ENCODE measurements at regions not wholly inside any gene's neighbourhood (a gene's known extent, or its start where the extent isn't known, plus 50 kb on each side); places are given as distances from the start of the nearest gene placed in this dataset.

DNA sequence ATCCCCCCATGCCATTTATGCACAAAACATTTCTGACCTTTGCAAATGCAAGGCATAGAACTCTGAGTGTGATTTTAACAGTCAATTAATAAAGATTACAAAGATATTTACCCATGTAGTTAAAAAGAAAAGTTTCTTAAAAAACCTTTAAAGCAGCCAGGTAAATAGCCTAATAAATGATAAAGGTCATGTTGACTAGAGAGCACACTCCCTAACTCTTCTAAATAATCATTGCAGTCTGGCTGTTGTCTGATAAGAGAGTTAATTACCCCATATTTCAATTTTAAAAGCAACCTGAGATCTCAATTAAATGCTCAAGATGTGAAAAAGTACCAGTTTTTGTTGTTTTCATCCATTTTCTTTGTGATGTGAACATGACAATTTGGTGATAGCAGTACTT, 291.5 kb upstream of the SMIM31 start:
- POLR2A ChIA-PET, result no interaction called here

DNA sequence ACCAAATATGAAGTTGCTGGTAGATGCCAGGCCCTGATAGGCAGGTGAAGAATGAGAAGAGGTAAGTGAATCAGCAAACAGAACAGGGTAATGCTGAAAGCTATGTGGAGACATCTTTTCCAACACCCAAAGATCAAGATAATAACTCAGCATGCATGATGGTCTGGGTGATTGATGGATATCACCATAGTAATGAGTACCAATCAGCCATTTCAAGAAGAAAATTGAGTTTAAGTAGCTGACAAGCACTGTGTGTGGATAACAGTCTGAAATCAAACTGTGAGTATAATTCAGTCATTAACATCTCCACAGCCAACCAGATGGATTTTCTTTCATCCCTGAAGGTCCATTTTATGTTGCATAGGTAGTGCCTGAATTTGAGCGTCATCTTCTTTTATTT, 289.6 kb upstream of the SMIM31 start:
- Histone ChIP-seq H3K4me3 (ENCODE audit: control insufficient read depth in 1 of 7, extremely low read depth in 1 of 7, insufficient read depth in 4 of 7, low read depth in 2 of 7, low read length in 6 of 7) (no peak overlapping the region), H3K4me1 (ENCODE audit: control extremely low read depth in 1 of 4, control insufficient read depth in 4 of 4, insufficient read depth in 4 of 4, low read length in 3 of 4) (no peaks in the 10 kb centered on the region), H3K27me3 (replicated peaks in 2 of 5; ENCODE audit: control insufficient read depth in 4 of 5, insufficient read depth in 5 of 5, low read length in 4 of 5) (no peaks in the 10 kb centered on the region), H3K36me3 (ENCODE audit: control insufficient read depth in 4 of 4, insufficient read depth in 4 of 4, low read length in 3 of 4) (no peaks in the 10 kb centered on the region), H3K27ac (ENCODE audit: insufficient read depth in 1 of 2, low read depth in 1 of 2, low read length in 2 of 2, poor library complexity in 1 of 2, severe bottlenecking in 2 of 2) (no peak overlapping the region), H3K9me3 (ENCODE audit: control extremely low read depth in 1 of 5, control insufficient read depth in 4 of 5, insufficient read depth in 2 of 5, low read depth in 1 of 5, low read length in 4 of 5) (no peaks in the 10 kb centered on the region)
- 80% methylated on average over 1 of the region's 1 CpG for WGBS (ENCODE audit: insufficient coverage)
- ChIA-PET CTCF (no interaction called here), POLR2A (no interaction called here)
- no peak for DNase-seq

More for the DNA sequence above, 291.5 kb upstream of the SMIM31 start:
- Histone ChIP-seq H3K27me3 (replicated peaks in 2 of 5; ENCODE audit: control insufficient read depth in 4 of 5, insufficient read depth in 5 of 5, low read length in 4 of 5) (no peaks in the 10 kb centered on the region), H3K4me1 (ENCODE audit: control extremely low read depth in 1 of 4, control insufficient read depth in 4 of 4, insufficient read depth in 4 of 4, low read length in 3 of 4) (no peaks in the 10 kb centered on the region), H3K36me3 (ENCODE audit: control insufficient read depth in 4 of 4, insufficient read depth in 4 of 4, low read length in 3 of 4) (no peaks in the 10 kb centered on the region), H3K27ac (ENCODE audit: insufficient read depth in 1 of 2, low read depth in 1 of 2, low read length in 2 of 2, poor library complexity in 1 of 2, severe bottlenecking in 2 of 2) (no peak overlapping the region), H3K9me3 (ENCODE audit: control extremely low read depth in 1 of 5, control insufficient read depth in 4 of 5, insufficient read depth in 2 of 5, low read depth in 1 of 5, low read length in 4 of 5) (no peaks in the 10 kb centered on the region), H3K4me3 (ENCODE audit: control insufficient read depth in 1 of 7, extremely low read depth in 1 of 7, insufficient read depth in 4 of 7, low read depth in 2 of 7, low read length in 6 of 7) (no peak overlapping the region)
- DNase-seq, result no peak
- CTCF ChIA-PET, result no interaction called here

DNA sequence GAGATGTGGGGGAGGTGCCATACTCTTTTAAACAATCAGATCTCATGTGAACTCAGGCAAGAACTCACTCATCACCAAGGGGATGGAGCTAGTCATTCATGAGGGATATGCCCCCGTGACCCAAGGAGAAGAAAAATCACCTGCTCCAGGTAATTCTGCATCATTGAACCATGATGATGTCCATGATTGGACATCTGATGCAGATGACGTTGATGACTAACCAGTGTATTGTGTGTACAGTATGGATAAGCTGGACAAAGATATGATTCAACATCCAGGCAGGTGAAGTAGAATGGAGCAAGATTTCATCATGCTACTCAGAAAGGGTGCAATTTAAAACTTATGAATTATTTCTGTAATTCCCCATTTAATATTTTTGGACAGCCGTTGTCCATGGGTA, 286.4 kb upstream of the SMIM31 start:
- H3K36me3 ChIP-seq (ENCODE audit: control insufficient read depth in 4 of 4, insufficient read depth in 4 of 4, low read length in 3 of 4), result no peaks in the 10 kb centered on the region
- POLR2A ChIA-PET, result no interaction called here
- no peaks in the 10 kb centered on the region for H3K27me3 ChIP-seq (replicated peaks in 2 of 5; ENCODE audit: control insufficient read depth in 4 of 5, insufficient read depth in 5 of 5, low read length in 4 of 5)
- H3K27ac ChIP-seq (ENCODE audit: insufficient read depth in 1 of 2, low read depth in 1 of 2, low read length in 2 of 2, poor library complexity in 1 of 2, severe bottlenecking in 2 of 2), result no peak overlapping the region
- H3K4me1 ChIP-seq (ENCODE audit: control extremely low read depth in 1 of 4, control insufficient read depth in 4 of 4, insufficient read depth in 4 of 4, low read length in 3 of 4), result no peaks in the 10 kb centered on the region
- no peaks in the 10 kb centered on the region for H3K9me3 ChIP-seq (ENCODE audit: control extremely low read depth in 1 of 5, control insufficient read depth in 4 of 5, insufficient read depth in 2 of 5, low read depth in 1 of 5, low read length in 4 of 5)
- no peak overlapping the region for H3K4me3 ChIP-seq (ENCODE audit: control insufficient read depth in 1 of 7, extremely low read depth in 1 of 7, insufficient read depth in 4 of 7, low read depth in 2 of 7, low read length in 6 of 7)
- DNase-seq, result no peak
- 100% methylated on average over 2 of the region's 3 CpGs for WGBS (ENCODE audit: insufficient coverage)
- CTCF ChIA-PET, result no interaction called here

- Histone ChIP-seq H3K9me3 (ENCODE audit: control extremely low read depth in 1 of 5, control insufficient read depth in 4 of 5, insufficient read depth in 2 of 5, low read depth in 1 of 5, low read length in 4 of 5) (no peaks in the 10 kb centered on the region), H3K27ac (ENCODE audit: insufficient read depth in 1 of 2, low read depth in 1 of 2, low read length in 2 of 2, poor library complexity in 1 of 2, severe bottlenecking in 2 of 2) (no peak overlapping the region), H3K27me3 (replicated peaks in 2 of 5; ENCODE audit: control insufficient read depth in 4 of 5, insufficient read depth in 5 of 5, low read length in 4 of 5) (no peaks in the 10 kb centered on the region), H3K4me1 (ENCODE audit: control extremely low read depth in 1 of 4, control insufficient read depth in 4 of 4, insufficient read depth in 4 of 4, low read length in 3 of 4) (no peaks in the 10 kb centered on the region), H3K4me3 (ENCODE audit: control insufficient read depth in 1 of 7, extremely low read depth in 1 of 7, insufficient read depth in 4 of 7, low read depth in 2 of 7, low read length in 6 of 7) (no peak overlapping the region), H3K36me3 (ENCODE audit: control insufficient read depth in 4 of 4, insufficient read depth in 4 of 4, low read length in 3 of 4) (no peaks in the 10 kb centered on the region)
- no CpG with 5 or more reads among the region's 4 CpGs for WGBS (ENCODE audit: insufficient coverage)
- ChIA-PET POLR2A (no interaction called here), CTCF (no interaction called here)
- no peak for DNase-seq
Observed at GRCh38 chr4:164481306-164482091, 272.4 kb upstream of the SMIM31 start.

- POLR2A ChIA-PET, result no interaction called here
- no peaks in the 10 kb centered on the region for H3K27me3 ChIP-seq (replicated peaks in 2 of 5; ENCODE audit: control insufficient read depth in 4 of 5, insufficient read depth in 5 of 5, low read length in 4 of 5)
- no peak overlapping the region for H3K4me3 ChIP-seq (ENCODE audit: control insufficient read depth in 1 of 7, extremely low read depth in 1 of 7, insufficient read depth in 4 of 7, low read depth in 2 of 7, low read length in 6 of 7)
- no peaks in the 10 kb centered on the region for H3K36me3 ChIP-seq (ENCODE audit: control insufficient read depth in 4 of 4, insufficient read depth in 4 of 4, low read length in 3 of 4)
- no peak for DNase-seq
- H3K4me1 ChIP-seq (ENCODE audit: control extremely low read depth in 1 of 4, control insufficient read depth in 4 of 4, insufficient read depth in 4 of 4, low read length in 3 of 4), result no peaks in the 10 kb centered on the region
- H3K9me3 ChIP-seq (ENCODE audit: control extremely low read depth in 1 of 5, control insufficient read depth in 4 of 5, insufficient read depth in 2 of 5, low read depth in 1 of 5, low read length in 4 of 5), result no peaks in the 10 kb centered on the region
- CTCF ChIA-PET, result no interaction called here
- H3K27ac ChIP-seq (ENCODE audit: insufficient read depth in 1 of 2, low read depth in 1 of 2, low read length in 2 of 2, poor library complexity in 1 of 2, severe bottlenecking in 2 of 2), result no peak overlapping the region
- WGBS (ENCODE audit: insufficient coverage), result 100% methylated on average over 1 of the region's 4 CpGs
Observed at GRCh38 chr4:164482092-164482404, 271.9 kb upstream of the SMIM31 start.

GRCh38 chr4:164482758-164483157, 271.2 kb upstream of the SMIM31 start:
- no peak for DNase-seq
- no peaks in the 10 kb centered on the region for H3K9me3 ChIP-seq (ENCODE audit: control extremely low read depth in 1 of 5, control insufficient read depth in 4 of 5, insufficient read depth in 2 of 5, low read depth in 1 of 5, low read length in 4 of 5)
- H3K27me3 ChIP-seq (replicated peaks in 2 of 5; ENCODE audit: control insufficient read depth in 4 of 5, insufficient read depth in 5 of 5, low read length in 4 of 5), result no peaks in the 10 kb centered on the region
- H3K4me3 ChIP-seq (ENCODE audit: control insufficient read depth in 1 of 7, extremely low read depth in 1 of 7, insufficient read depth in 4 of 7, low read depth in 2 of 7, low read length in 6 of 7), result no peak overlapping the region
- CTCF ChIA-PET, result interaction anchor here (0.9 kb wide), 1 partner anchor 23 kb away, joined by 3 read pairs; no protein-coding TSS in a partner anchor
- POLR2A ChIA-PET, result no interaction called here
- H3K4me1 ChIP-seq (ENCODE audit: control extremely low read depth in 1 of 4, control insufficient read depth in 4 of 4, insufficient read depth in 4 of 4, low read length in 3 of 4), result no peaks in the 10 kb centered on the region
- no peak overlapping the region for H3K27ac ChIP-seq (ENCODE audit: insufficient read depth in 1 of 2, low read depth in 1 of 2, low read length in 2 of 2, poor library complexity in 1 of 2, severe bottlenecking in 2 of 2)
- no peaks in the 10 kb centered on the region for H3K36me3 ChIP-seq (ENCODE audit: control insufficient read depth in 4 of 4, insufficient read depth in 4 of 4, low read length in 3 of 4)

GRCh38 chr4:164483711-164484110, 270.2 kb upstream of the SMIM31 start:
- POLR2A ChIA-PET, result no interaction called here
- no peak for DNase-seq

More at GRCh38 chr4:164483711-164484110, 270.2 kb upstream of the SMIM31 start:
- no peak overlapping the region for H3K4me3 ChIP-seq (ENCODE audit: control insufficient read depth in 1 of 7, extremely low read depth in 1 of 7, insufficient read depth in 4 of 7, low read depth in 2 of 7, low read length in 6 of 7)
- no peaks in the 10 kb centered on the region for H3K36me3 ChIP-seq (ENCODE audit: control insufficient read depth in 4 of 4, insufficient read depth in 4 of 4, low read length in 3 of 4)
- CTCF ChIA-PET, result no interaction called here
- H3K27me3 ChIP-seq (replicated peaks in 2 of 5; ENCODE audit: control insufficient read depth in 4 of 5, insufficient read depth in 5 of 5, low read length in 4 of 5), result no peaks in the 10 kb centered on the region
- WGBS (ENCODE audit: insufficient coverage), result 97% methylated on average over 2 of the region's 5 CpGs
- H3K4me1 ChIP-seq (ENCODE audit: control extremely low read depth in 1 of 4, control insufficient read depth in 4 of 4, insufficient read depth in 4 of 4, low read length in 3 of 4), result no peaks in the 10 kb centered on the region
- no peaks in the 10 kb centered on the region for H3K9me3 ChIP-seq (ENCODE audit: control extremely low read depth in 1 of 5, control insufficient read depth in 4 of 5, insufficient read depth in 2 of 5, low read depth in 1 of 5, low read length in 4 of 5)
- no peak overlapping the region for H3K27ac ChIP-seq (ENCODE audit: insufficient read depth in 1 of 2, low read depth in 1 of 2, low read length in 2 of 2, poor library complexity in 1 of 2, severe bottlenecking in 2 of 2)

All from common myeloid progenitor, CD34-positive (primary cell).